Neural progenitor cell (in vitro differentiated cells): ENCODE measurements at regions not wholly inside any gene's neighbourhood (a gene's known extent, or its start where the extent isn't known, plus 50 kb on each side); places are given as distances from the start of the nearest gene placed in this dataset.

ENCODE experiments used
- DNase-seq: peaks from one replicate; pipeline ENCODE4 v3.0.0-alpha.2; 2016; ENCODE audit warnings: low spot score
- H2AFZ ChIP-seq: fragments of 200-600 bp; sonication (generic); replicated peaks from 2 replicates; pipeline ENCODE4 v1.6.1; 2016; ENCODE audit warnings: antibody characterized with exemption
- H3F3A ChIP-seq: fragments of 200-600 bp; sonication (generic); 2 replicates; pipeline ENCODE4 v1.6.1; 2016; ENCODE audit warnings: antibody characterized with exemption, low read depth
- H3K27ac ChIP-seq: fragments of 200-600 bp; sonication (generic); 2 replicates; pipeline ENCODE4 v1.5.1; 2016; ENCODE audit warnings: mild to moderate bottlenecking
- H3K27me3 ChIP-seq: fragments of 200-600 bp; sonication (generic); 2 replicates; pipeline ENCODE4 v1.6.1; 2016; ENCODE audit warnings: mild to moderate bottlenecking, moderate library complexity
- H3K36me3 ChIP-seq: fragments of 200-600 bp; sonication (generic); 2 replicates; pipeline ENCODE4 v1.5.1; 2016
- H3K4me1 ChIP-seq: fragments of 200-600 bp; sonication (generic); 2 replicates; pipeline ENCODE4 v1.6.1; 2016; ENCODE audit warnings: mixed run types
- H3K4me2 ChIP-seq: fragments of 200-600 bp; sonication (generic); 2 replicates; pipeline ENCODE4 v1.6.1; 2016
- H3K4me3 ChIP-seq: fragments of 200-600 bp; sonication (generic); 2 replicates; pipeline ENCODE4 v1.5.1; 2016
- H3K79me2 ChIP-seq: fragments of 200-600 bp; sonication (generic); 2 replicates; pipeline ENCODE4 v1.6.1; 2016; ENCODE audit warnings: low read depth
- H3K9ac ChIP-seq: fragments of 200-600 bp; sonication (generic); 2 replicates; pipeline ENCODE4 v1.6.1; 2016
- H3K9me3 ChIP-seq: fragments of 200-600 bp; sonication (generic); 2 replicates; pipeline ENCODE4 v1.5.1; 2016; ENCODE audit warnings: low read depth
- H4K20me1 ChIP-seq: fragments of 200-600 bp; sonication (generic); 2 replicates; pipeline ENCODE4 v1.6.1; 2016; ENCODE audit warnings: low read depth
- H3K27ac Mint-ChIP-seq: 3 replicates; pipeline ENCODE4 v1.8.0; 2021; ENCODE audit warnings: mixed read lengths
- H3K27me3 Mint-ChIP-seq: 2 replicates; pipeline ENCODE4 v1.8.0; 2022; ENCODE audit warnings: low read depth, mild to moderate bottlenecking, inconsistent platforms, moderate library complexity, mixed read lengths; ENCODE audit not compliant: insufficient read depth
- H3K36me3 Mint-ChIP-seq: 3 replicates; pipeline ENCODE4 v1.8.0; 2021; ENCODE audit warnings: mixed read lengths
- H3K4me1 Mint-ChIP-seq: 3 replicates; pipeline ENCODE4 v1.8.0; 2021; ENCODE audit warnings: mixed read lengths
- H3K4me3 Mint-ChIP-seq: 3 replicates; pipeline ENCODE4 v1.8.0; 2021; ENCODE audit warnings: mild to moderate bottlenecking, moderate library complexity, mixed read lengths
- H3K9me3 Mint-ChIP-seq: 3 replicates; pipeline ENCODE4 v1.8.0; 2020; ENCODE audit warnings: mixed read lengths
- EZH2 ChIP-seq: fragments of 200-600 bp; sonication (generic); IDR thresholded peaks from 2 replicates; pipeline ENCODE4 v1.6.1; 2017; ENCODE audit warnings: antibody characterized with exemption, mild to moderate bottlenecking, moderate library complexity
- EZH2phosphoT487 ChIP-seq: fragments of 200-600 bp; sonication (generic); IDR thresholded peaks from 2 replicates; pipeline ENCODE4 v1.6.1; 2017; ENCODE audit warnings: antibody characterized with exemption
- TF ChIP-seq, protein P1 (sequence below): fragments of 200-600 bp; sonication (generic); IDR thresholded peaks from 2 replicates; pipeline ENCODE4 v1.5.1; 2017; ENCODE audit warnings: antibody characterized with exemption, mild to moderate bottlenecking

GRCh38 chr4:127045861-127046260, 586.9 kb upstream of the INTU start:
- Mint-ChIP-seq H3K27ac (no peak overlapping the region), H3K36me3 (no peaks in the 10 kb centered on the region), H3K4me3 (no peak overlapping the region), H3K4me1 (peaks cover 21% of the 10 kb centered on the region), H3K9me3 (peaks cover 3% of the 10 kb centered on the region), H3K27me3 (no peaks in the 10 kb centered on the region)
- Histone ChIP-seq H3K79me2 (no peaks in the 10 kb centered on the region), H3K36me3 (no peaks in the 10 kb centered on the region), H3K9me3 (no peaks in the 10 kb centered on the region), H3K27ac (no peak overlapping the region), H3K27me3 (no peaks in the 10 kb centered on the region), H2AFZ (no peak overlapping the region), H3F3A (no peaks in the 10 kb centered on the region), H3K4me3 (no peak overlapping the region), H3K4me1 (peaks cover 19% of the 10 kb centered on the region), H3K9ac (no peak overlapping the region), H3K4me2 (no peak overlapping the region), H4K20me1 (no peaks in the 10 kb centered on the region)
- DNase-seq, result no peak
- TF ChIP-seq EZH2phosphoT487, result no peak
- TF ChIP-seq, protein P1, sequence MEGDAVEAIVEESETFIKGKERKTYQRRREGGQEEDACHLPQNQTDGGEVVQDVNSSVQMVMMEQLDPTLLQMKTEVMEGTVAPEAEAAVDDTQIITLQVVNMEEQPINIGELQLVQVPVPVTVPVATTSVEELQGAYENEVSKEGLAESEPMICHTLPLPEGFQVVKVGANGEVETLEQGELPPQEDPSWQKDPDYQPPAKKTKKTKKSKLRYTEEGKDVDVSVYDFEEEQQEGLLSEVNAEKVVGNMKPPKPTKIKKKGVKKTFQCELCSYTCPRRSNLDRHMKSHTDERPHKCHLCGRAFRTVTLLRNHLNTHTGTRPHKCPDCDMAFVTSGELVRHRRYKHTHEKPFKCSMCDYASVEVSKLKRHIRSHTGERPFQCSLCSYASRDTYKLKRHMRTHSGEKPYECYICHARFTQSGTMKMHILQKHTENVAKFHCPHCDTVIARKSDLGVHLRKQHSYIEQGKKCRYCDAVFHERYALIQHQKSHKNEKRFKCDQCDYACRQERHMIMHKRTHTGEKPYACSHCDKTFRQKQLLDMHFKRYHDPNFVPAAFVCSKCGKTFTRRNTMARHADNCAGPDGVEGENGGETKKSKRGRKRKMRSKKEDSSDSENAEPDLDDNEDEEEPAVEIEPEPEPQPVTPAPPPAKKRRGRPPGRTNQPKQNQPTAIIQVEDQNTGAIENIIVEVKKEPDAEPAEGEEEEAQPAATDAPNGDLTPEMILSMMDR, result no peak
- no peak for TF ChIP-seq EZH2

DNA sequence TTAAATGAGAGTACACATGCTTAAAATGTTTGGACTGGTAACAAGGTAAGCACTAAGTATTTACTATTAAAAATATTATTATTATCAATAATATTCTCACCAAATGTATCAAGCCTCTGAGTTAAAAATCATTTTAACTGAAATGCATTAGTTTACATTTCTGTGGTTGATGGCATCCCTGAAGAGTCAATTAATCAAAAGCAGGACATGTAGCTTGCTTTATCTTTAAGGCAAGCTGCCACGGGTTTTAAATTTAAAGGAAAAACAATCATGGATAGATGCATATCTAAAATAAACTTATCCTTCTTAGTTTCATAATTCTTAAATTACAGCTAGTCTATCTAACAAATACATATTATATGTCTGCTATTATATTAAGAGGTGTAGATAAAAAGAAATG, 584.8 kb upstream of the INTU start:
- Mint-ChIP-seq H3K9me3 (no peaks in the 10 kb centered on the region), H3K4me3 (no peak overlapping the region), H3K27ac (no peak overlapping the region), H3K36me3 (no peaks in the 10 kb centered on the region), H3K27me3 (no peaks in the 10 kb centered on the region), H3K4me1 (peaks cover 21% of the 10 kb centered on the region)
- Histone ChIP-seq H3F3A (no peaks in the 10 kb centered on the region), H4K20me1 (no peaks in the 10 kb centered on the region), H3K27me3 (no peaks in the 10 kb centered on the region), H3K27ac (no peak overlapping the region), H3K4me3 (no peak overlapping the region), H3K9ac (no peak overlapping the region), H3K4me1 (peaks cover 19% of the 10 kb centered on the region), H2AFZ (no peak overlapping the region), H3K79me2 (no peaks in the 10 kb centered on the region), H3K36me3 (no peaks in the 10 kb centered on the region), H3K9me3 (no peaks in the 10 kb centered on the region), H3K4me2 (no peak overlapping the region)
- DNase-seq, result no peak
- TF ChIP-seq EZH2 (no peak), EZH2phosphoT487 (no peak)
- TF ChIP-seq, protein P1, result no peak

- H2AFZ ChIP-seq, result peak overlapping the region; percentile 13
- no peak overlapping the region for H3K27ac ChIP-seq
- H3K27ac Mint-ChIP-seq, result peak overlapping the region; percentile 24
- no peaks in the 10 kb centered on the region for H3K79me2 ChIP-seq
- H3K27me3 Mint-ChIP-seq, result no peaks in the 10 kb centered on the region
- H3K9me3 Mint-ChIP-seq, result no peaks in the 10 kb centered on the region
- peaks cover 21% of the 10 kb centered on the region for H3K4me1 Mint-ChIP-seq
- H3K9me3 ChIP-seq, result no peaks in the 10 kb centered on the region
- no peaks in the 10 kb centered on the region for H3K36me3 ChIP-seq
- H3K4me1 ChIP-seq, result peaks cover 19% of the 10 kb centered on the region
- no peaks in the 10 kb centered on the region for H3F3A ChIP-seq
- no peaks in the 10 kb centered on the region for H3K36me3 Mint-ChIP-seq
- no peak overlapping the region for H3K4me3 Mint-ChIP-seq
- no peaks in the 10 kb centered on the region for H4K20me1 ChIP-seq
- no peak overlapping the region for H3K9ac ChIP-seq
- H3K4me3 ChIP-seq, result no peak overlapping the region
- H3K27me3 ChIP-seq, result no peaks in the 10 kb centered on the region
- peak; percentile 8 for DNase-seq
- TF ChIP-seq EZH2phosphoT487, result no peak
- no peak for TF ChIP-seq EZH2
- TF ChIP-seq, protein P1, result no peak
- no peak overlapping the region for H3K4me2 ChIP-seq
Observed at GRCh38 chr4:127048376-127049044, 584.2 kb upstream of the INTU start.
